HL-60 (cell line): ENCODE measurements at regions not wholly inside any gene's neighbourhood (a gene's known extent, or its start where the extent isn't known, plus 50 kb on each side); places are given as distances from the start of the nearest gene placed in this dataset.
"Not testable (repeated sequence)": the region's sequence is repeated elsewhere in the genome, so short reads cannot be mapped to it uniquely, and the experiment has no call there.

ENCODE experiments used
- DNase-seq, 2 experiments: peaks; one replicate each; pipeline ENCODE4 v3.0.0-alpha.2; 2010 to 2020; ENCODE audit warnings: low read depth in 1 of 2, low spot score in 1 of 2
- H3K27ac ChIP-seq: fragments of 250-450 bp; sonication (Bioruptor Pico); replicated peaks from 2 replicates; pipeline ENCODE4 v1.5.1; 2020; ENCODE audit warnings: mild to moderate bottlenecking, moderate library complexity
- H3K27me3 ChIP-seq: fragments of 250-450 bp; sonication (Bioruptor Pico); 2 replicates; pipeline ENCODE4 v1.5.1; 2021; ENCODE audit warnings: mild to moderate bottlenecking, moderate library complexity; ENCODE audit not compliant: insufficient read depth, poor library complexity, severe bottlenecking
- H3K4me3 ChIP-seq: replicated peaks from 2 replicates; pipeline ENCODE4 v1.5.1; 2011; ENCODE audit warnings: mild to moderate bottlenecking, control low read depth, low read length; ENCODE audit not compliant: insufficient read depth
- GABPA ChIP-seq: IDR thresholded peaks from 2 replicates; pipeline ENCODE4 v1.6.1; 2012; ENCODE audit warnings: low read depth
- POLR2AphosphoS5 ChIP-seq: IDR thresholded peaks from 2 replicates; pipeline ENCODE4 v1.6.1; 2012; ENCODE audit warnings: low read depth
- TF ChIP-seq, protein P1 (sequence below): IDR thresholded peaks from 2 replicates; pipeline ENCODE4 v1.6.1; 2012; ENCODE audit warnings: low read depth; ENCODE audit not compliant: insufficient replicate concordance

DNA sequence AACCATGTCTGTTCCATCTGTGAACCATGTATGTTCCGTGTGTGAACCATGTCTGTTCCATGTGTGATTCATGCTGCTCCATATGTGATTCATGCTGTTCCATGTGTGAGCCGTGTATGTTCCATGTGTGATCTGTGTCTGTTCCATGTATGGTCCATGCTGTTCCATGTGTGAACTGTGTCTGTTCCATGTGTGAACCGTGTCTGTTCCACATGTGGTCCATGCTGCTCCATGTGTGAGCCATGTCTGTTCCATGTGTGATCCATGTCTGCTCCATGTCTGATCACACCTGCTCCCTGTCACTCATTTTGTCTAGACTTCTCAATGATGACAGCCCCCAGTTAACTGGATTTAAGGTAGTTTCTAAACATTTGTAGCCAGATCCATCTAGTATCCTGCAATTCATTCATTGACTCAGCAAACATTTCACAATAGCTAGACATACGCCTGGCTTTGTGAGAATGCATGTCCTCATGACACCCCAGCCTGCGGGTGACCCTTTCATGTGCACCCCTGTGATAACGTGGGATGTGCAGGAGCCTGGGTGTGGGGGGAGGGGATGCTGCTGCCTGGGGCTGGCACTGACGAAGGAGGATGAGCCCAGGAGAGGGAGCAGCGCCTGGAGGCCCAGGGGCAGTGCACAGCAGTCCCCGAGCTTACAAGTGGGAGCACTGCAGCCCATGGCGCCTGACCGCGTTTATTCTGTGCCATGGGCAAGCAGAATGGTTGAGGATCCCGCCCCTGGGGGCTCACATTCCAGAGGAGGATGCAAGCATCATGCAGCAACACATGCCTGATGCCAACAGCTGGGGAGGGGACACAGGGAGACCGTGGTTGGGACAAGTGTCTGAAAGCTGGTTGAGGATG, 74.1 kb upstream of the METTL9 start:
- peak; percentile 52 to 65 for DNase-seq
- H3K4me3 ChIP-seq, H3K27me3 ChIP-seq, H3K27ac ChIP-seq: not testable (repeated sequence)
- TF ChIP-seq POLR2AphosphoS5 = 0 out of 2 replicates have a peak, but pooled peaks have one; percentile 15

DNA sequence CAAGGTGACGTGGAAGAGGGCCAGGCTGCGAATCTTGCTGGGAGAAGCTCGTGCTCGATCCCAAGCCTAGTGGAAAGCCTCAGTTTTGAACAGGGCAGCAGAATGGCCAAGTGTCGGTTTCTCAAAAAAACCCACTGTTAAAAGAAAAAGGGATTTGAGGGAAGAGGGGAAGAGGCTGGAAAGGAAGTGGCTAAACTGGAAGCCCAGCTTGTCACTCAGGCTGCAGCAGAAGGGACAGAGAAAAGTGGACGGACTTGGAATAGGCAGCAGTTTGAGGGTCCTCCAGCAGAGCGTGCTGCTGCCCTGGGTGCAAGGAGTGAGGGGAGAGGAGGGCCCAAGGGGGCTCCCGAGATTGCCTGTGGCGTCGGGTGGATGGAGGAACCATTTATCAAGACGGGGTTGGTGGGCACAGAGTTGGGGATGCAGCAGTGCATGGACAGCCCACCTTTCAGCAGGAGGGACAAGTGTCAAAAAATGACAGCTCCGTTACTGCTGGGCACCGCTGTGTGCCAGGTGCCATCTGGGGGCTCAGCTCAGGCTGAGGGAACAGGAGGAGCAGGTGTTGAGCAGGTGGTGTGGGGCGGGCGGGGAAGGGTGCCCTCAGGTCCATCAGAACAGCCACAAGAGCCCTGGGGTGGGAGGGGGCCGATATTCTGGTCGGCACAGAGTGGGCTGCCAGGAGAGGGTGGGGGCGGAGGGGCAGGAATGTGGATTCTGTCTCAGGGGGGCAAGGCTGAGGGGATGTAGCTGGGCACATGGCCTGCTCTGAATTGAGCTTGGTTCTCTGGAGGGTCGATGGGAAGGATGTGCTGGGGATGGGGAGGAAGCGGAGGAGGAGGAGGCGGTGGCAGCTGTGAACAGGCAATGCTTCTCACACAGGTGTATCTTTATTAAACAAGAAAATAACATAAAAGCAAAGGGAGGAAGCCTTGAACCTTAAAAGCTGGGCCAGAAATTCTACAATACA, 73.1 kb upstream of the METTL9 start:
- H3K27me3 ChIP-seq, H3K27ac ChIP-seq, DNase-seq, H3K4me3 ChIP-seq: not testable (repeated sequence)

DNA sequence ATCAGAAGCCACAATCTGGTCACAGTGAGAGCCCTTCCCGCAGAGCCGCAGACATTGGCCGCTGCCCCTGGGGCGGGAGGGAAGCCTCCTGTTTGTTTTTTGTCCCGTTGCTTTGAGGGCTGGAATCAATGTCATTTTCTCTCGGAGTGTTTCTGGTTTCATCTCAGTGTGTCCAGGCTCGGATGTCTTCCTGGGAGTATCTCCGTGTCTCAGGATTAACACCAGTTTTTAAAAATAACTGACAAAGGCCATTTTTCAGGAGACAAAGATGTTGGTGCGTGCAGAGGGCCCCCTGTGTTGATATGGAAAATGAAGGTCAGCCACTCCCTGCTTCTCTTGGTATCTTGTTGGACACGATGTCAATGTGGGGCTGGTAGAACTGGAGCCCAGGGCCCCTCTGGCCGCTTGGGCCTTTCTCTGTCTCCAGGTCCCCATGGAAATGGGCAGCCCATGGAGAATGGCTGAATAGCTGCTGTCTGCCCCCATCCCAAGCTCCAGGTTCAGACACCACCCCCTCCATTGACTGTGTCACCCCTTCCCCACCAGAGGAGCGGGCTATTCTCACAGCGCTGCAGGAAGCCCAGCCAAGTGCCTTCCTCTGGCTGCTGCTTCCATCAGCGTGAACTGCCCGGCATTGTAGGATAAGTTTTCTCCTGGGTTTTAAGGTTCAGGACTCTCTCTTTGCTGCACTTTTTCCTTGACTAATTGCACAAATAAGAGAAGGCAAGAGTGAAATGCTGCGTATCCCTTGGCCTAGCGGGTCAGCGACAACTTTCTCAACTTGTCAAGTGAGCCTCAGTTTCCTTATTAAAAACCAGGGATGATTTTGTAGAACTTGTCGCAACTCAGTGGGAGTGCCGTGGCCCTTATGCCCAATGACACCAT, 72.2 kb upstream of the METTL9 start:
- DNase-seq = no peak
- Histone ChIP-seq H3K27me3 (no peaks in the 10 kb centered on the region), H3K27ac (no peak overlapping the region), H3K4me3 (no peak overlapping the region)
- TF ChIP-seq, protein P1, sequence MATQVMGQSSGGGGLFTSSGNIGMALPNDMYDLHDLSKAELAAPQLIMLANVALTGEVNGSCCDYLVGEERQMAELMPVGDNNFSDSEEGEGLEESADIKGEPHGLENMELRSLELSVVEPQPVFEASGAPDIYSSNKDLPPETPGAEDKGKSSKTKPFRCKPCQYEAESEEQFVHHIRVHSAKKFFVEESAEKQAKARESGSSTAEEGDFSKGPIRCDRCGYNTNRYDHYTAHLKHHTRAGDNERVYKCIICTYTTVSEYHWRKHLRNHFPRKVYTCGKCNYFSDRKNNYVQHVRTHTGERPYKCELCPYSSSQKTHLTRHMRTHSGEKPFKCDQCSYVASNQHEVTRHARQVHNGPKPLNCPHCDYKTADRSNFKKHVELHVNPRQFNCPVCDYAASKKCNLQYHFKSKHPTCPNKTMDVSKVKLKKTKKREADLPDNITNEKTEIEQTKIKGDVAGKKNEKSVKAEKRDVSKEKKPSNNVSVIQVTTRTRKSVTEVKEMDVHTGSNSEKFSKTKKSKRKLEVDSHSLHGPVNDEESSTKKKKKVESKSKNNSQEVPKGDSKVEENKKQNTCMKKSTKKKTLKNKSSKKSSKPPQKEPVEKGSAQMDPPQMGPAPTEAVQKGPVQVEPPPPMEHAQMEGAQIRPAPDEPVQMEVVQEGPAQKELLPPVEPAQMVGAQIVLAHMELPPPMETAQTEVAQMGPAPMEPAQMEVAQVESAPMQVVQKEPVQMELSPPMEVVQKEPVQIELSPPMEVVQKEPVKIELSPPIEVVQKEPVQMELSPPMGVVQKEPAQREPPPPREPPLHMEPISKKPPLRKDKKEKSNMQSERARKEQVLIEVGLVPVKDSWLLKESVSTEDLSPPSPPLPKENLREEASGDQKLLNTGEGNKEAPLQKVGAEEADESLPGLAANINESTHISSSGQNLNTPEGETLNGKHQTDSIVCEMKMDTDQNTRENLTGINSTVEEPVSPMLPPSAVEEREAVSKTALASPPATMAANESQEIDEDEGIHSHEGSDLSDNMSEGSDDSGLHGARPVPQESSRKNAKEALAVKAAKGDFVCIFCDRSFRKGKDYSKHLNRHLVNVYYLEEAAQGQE = no peak
- TF ChIP-seq GABPA (no peak), POLR2AphosphoS5 (no peak)

DNA sequence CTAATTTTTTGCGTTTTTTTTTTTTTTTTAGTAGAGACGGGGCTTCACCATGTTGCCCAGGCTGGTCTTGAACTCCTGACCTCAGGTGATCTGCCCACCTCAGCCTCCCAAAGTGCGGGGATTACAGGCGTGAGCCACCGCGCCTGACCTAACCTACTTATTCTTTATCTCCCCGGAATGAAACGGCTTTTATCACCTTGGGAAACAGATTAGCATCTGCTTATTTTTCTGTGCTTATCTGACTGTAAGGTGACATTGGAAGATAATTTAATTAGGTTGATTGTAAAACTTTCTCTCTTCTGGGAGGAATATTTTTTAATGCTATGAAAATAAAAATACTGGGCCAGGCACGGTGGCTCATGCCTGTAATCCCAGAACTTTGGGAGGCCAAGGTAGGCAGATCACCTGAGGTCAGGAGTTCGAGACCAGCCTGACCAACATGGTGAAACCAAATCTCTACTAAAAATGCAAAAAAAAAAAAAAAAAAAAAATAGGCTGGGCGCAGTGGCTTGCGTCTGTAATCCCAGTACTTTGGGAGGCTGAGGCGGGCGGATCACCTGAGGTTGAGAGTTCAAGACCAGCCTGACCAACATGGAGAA, 70.2 kb upstream of the METTL9 start:
- not testable (repeated sequence) for H3K4me3 ChIP-seq, H3K27me3 ChIP-seq, H3K27ac ChIP-seq, DNase-seq

DNA sequence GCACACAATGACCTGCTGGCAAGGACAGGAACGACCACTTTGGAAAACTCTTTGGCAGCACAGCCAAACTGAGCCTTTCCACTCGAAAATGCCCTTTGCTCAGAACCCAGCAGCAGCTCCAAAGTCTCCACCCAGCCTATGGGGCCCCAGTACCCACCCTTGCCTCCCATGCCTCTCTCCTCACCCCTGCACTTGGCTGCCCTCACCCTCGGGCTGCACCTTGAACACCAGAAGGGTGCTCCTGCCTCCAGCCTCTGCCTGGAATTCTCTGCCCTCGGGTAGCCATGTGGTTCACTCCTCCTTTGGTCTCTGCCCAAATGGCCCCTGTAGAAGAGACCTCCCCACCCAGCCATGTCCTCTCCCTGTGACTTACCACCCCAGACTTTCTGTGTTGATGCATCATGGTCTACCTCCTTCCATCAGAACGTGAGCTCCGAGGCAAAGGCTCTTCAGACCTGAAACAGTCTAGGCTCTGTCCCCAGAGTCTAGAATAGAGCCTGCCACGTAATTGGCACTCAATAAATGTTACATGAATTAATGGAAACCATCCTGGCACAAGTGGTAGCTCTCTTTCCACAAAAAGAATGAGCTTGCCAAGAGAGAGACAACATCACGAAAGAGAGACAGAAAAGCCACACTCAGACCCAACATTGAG, 68.5 kb upstream of the METTL9 start:
- H3K27ac ChIP-seq, DNase-seq, H3K27me3 ChIP-seq, H3K4me3 ChIP-seq: not testable (repeated sequence)

DNA sequence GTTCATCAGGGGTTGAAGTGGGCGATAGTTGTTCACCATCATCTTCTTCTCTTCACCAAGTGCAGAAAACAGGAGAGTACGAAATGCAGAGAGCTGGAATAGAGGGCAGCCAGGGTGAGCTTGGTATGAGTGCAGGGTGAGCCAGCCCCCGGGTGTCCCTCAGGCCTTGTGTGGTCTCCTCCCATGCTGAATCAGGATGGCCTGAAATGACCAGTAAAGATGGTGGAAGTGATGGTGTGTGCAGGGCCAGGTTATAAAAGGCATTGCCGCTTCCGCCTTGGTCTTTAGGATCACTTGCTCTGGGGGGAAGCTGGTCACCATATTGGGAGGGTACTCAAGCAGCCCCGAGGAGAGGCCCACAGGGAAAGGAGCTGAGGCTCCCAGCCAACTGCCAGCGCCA, 66.4 kb upstream of the METTL9 start:
- not testable (repeated sequence) for DNase-seq, H3K27me3 ChIP-seq

DNA sequence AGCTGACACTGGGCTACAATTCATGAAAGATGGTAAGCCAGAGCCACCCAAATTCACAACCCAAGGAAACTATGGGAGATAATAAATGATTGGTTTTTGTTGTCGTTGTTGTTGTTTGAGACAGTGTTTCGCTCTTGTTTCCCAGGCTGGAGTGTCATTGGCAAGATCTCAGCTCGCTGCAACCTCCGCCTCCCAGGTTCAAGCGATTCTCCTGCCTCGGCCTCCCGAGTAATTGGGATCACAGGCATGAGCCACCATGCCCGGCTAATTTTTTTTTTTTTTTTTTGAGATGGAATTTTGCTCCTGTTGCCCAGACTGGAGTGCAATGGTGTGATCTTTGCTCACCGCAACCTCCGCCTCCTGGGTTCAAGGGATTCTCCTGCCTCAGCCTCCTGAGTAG, 65.9 kb upstream of the METTL9 start:
- H3K27ac ChIP-seq, H3K4me3 ChIP-seq, H3K27me3 ChIP-seq, DNase-seq: not testable (repeated sequence)

More for the DNA sequence above, 66.4 kb upstream of the METTL9 start:
- H3K4me3 ChIP-seq, H3K27ac ChIP-seq: not testable (repeated sequence)

DNA sequence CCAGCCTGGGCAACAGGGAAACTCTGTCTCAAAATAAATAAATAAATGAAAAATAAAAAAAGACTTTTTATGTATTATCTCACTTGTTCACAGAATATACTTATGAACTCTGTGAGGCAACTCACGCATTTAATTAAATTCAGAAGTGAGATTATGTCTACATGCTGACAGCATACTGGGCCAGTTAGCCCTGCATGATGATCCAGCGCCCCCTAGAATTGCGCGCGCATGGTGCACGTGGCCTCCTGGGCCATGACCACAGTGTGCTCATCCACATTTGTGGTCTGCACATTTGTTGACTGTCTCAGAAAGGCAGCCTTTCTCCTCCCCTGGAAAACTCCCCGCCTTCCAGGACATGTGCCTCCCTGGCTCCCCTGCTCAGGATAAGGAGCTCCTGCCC, 64.8 kb upstream of the METTL9 start:
- H3K27ac ChIP-seq, H3K27me3 ChIP-seq, H3K4me3 ChIP-seq: not testable (repeated sequence)
- DNase-seq = peak in 1 of 2 experiments; percentile 34

DNA sequence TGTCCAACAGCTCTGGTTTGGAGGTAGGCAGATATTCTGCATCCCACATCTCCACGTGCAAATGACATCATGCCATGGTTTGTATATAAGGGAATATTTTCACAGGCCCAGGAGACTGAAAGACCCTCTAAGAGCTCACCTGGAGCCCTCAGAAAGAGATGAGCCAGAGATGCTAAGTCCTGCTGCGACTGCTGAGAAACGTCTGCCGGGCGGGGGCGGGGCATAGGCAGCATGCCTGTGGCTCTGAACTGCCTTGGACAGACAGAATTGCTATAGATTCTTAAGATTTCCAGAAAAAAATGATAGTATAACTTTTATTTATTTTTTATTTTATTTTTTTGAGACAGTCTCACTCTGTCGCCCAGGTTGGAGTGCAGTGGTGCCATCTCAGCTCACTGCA, 64.2 kb upstream of the METTL9 start:
- H3K4me3 ChIP-seq, DNase-seq, H3K27ac ChIP-seq, H3K27me3 ChIP-seq: not testable (repeated sequence)

DNA sequence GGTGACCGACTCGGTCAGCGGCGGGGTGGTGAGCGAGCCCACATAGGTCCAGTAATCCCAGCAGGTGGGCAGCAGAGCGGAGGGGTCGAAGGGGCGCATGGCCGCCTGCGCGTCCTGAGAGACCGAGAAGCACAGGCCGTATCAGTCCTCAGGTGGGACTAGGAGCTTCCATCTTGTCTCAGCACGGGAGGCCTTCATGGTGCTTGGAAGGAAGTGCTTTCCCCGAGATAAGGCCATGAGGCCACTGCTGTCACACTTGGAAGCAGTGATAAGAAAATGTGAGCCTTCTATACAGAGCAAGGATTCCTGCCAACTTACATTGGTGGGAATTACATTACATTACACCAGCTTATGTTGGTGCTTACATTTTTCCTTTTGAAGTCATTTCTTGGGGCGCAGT, 62.6 kb upstream of the METTL9 start:
- not testable (repeated sequence) for H3K27me3 ChIP-seq, H3K4me3 ChIP-seq, DNase-seq, H3K27ac ChIP-seq

DNA sequence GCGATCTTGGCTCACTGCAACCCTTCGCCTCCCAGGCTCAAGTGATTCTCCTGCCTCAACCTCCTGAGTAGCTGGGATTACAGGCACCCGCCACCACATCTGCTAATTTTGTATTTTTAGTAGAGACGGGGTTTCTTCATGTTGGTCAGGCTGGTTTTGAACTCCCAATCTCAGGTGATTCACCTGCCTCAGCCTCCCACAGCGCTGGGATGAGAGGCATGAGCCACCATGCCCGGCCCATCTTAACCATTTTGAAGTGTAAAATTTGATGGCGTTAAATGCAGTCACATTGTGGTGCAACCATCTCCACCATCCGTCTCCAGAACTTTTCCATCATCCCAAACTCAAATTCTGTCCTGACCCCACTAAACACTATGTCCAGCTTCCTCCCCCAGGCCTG, 61.8 kb upstream of the METTL9 start:
- DNase-seq, H3K4me3 ChIP-seq, H3K27ac ChIP-seq, H3K27me3 ChIP-seq: not testable (repeated sequence)
